Fibroblast of peridontal ligament (primary cell): ENCODE measurements at regions not wholly inside any gene's neighbourhood (a gene's known extent, or its start where the extent isn't known, plus 50 kb on each side); places are given as distances from the start of the nearest gene placed in this dataset.

Experiments
- DNase-seq: peaks from one replicate; pipeline ENCODE4 v3.0.0-alpha.2; 2010; ENCODE audit errors: extremely low read depth

- no peak for DNase-seq
These were observed 210.9 kb downstream of the ZC3H11B start for GRCh38 chr1:219401724-219402625.

GRCh38 chr1:219399446-219399845 is 213.5 kb downstream of the ZC3H11B start:
- no peak for DNase-seq

GRCh38 chr1:219398815-219399396 is 214.0 kb downstream of the ZC3H11B start:
- no peak for DNase-seq

- no peak for DNase-seq
These were observed 215.4 kb downstream of the ZC3H11B start for GRCh38 chr1:219397511-219397910.

GRCh38 chr1:219391297-219391696 is 217.6 kb downstream of the LYPLAL1 start:
- DNase-seq = no peak

- DNase-seq = no peak
These were observed 213.5 kb downstream of the LYPLAL1 start for GRCh38 chr1:219387211-219387610.

GRCh38 chr1:219385787-219386427 is 212.2 kb downstream of the LYPLAL1 start:
- DNase-seq = peak; percentile 65

- DNase-seq = no peak
These were observed 209.6 kb downstream of the LYPLAL1 start for GRCh38 chr1:219383281-219383680.

GRCh38 chr1:219381396-219381795 is 207.7 kb downstream of the LYPLAL1 start:
- DNase-seq = no peak

- no peak for DNase-seq
These were observed 206.8 kb downstream of the LYPLAL1 start for GRCh38 chr1:219380463-219380862.

- DNase-seq = no peak
These were observed 206.0 kb downstream of the LYPLAL1 start for GRCh38 chr1:219379691-219380090.

GRCh38 chr1:219374636-219375035 is 201.0 kb downstream of the LYPLAL1 start:
- no peak for DNase-seq

GRCh38 chr1:219374046-219374566 is 200.4 kb downstream of the LYPLAL1 start:
- no peak for DNase-seq

GRCh38 chr1:219373616-219373935 is 199.9 kb downstream of the LYPLAL1 start:
- DNase-seq = peak; percentile 48

- DNase-seq = no peak
These were observed 199.4 kb downstream of the LYPLAL1 start for GRCh38 chr1:219372916-219373615.

- no peak for DNase-seq
These were observed 197.8 kb downstream of the LYPLAL1 start for GRCh38 chr1:219371471-219371870.

- DNase-seq = no peak
These were observed 193.8 kb downstream of the LYPLAL1 start for GRCh38 chr1:219367496-219367895.

- DNase-seq = no peak
These were observed 191.8 kb downstream of the LYPLAL1 start for GRCh38 chr1:219365451-219365850.

GRCh38 chr1:219362702-219363101 is 189.0 kb downstream of the LYPLAL1 start:
- no peak for DNase-seq

- no peak for DNase-seq
These were observed 185.4 kb downstream of the LYPLAL1 start for GRCh38 chr1:219359126-219359525.

GRCh38 chr1:219358080-219358479 is 184.4 kb downstream of the LYPLAL1 start:
- no peak for DNase-seq

- DNase-seq = no peak
These were observed 181.3 kb downstream of the LYPLAL1 start for GRCh38 chr1:219354962-219355361.
